G401.6 (cell line): ENCODE measurements at regions not wholly inside any gene's neighbourhood (a gene's known extent, or its start where the extent isn't known, plus 50 kb on each side); places are given as distances from the start of the nearest gene placed in this dataset.

Experiments used
- FAIRE-seq: peaks from 2 replicates; lab custom pipeline; 2012; peaks lifted over from hg19 to GRCh38; lab: Jason Lieb, UNC

- FAIRE-seq: no peak
These were observed 325.3 kb upstream of the EEF2KMT start for GRCh38 chr16:5422643-5423496.

DNA sequence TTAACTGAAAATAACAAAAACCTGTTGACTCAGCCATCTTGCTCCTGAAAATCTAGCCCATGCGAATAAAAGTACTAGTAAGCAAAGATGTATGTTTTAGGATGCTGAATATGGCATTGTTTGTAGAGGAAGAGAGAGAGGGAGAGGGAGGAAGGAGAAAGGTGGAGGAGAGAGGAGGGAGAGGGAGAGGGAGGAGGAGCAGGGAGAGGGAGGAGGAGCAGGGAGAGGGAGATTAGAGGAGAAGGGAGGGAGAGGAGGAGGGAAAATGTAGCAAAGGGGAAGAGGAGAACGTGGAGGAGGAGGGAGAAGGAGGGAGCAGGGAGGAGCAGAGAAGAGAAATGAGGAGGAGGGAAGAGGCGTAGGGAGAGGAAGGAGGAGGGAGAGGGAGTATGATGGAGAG, 324.5 kb upstream of the EEF2KMT start:
- FAIRE-seq: no peak

DNA sequence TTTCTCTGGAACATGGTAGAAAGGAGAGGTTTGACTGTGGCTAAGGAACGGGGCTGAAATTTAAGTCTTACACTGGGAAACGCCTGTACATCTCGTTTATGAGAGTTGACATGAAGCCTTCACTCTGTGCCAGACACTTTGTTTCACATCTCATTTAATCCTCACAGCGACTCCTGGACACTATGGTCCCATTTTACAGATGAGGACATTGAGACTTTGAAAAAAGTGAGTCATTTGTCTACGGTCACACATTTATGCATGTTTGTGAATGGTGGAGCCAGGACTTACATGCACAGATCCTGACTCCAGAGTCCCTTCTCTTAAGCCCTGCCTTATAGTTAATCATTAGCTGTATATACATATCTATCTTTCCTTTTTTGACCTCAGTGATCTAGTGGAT, 318.4 kb upstream of the EEF2KMT start:
- no peak for FAIRE-seq

DNA sequence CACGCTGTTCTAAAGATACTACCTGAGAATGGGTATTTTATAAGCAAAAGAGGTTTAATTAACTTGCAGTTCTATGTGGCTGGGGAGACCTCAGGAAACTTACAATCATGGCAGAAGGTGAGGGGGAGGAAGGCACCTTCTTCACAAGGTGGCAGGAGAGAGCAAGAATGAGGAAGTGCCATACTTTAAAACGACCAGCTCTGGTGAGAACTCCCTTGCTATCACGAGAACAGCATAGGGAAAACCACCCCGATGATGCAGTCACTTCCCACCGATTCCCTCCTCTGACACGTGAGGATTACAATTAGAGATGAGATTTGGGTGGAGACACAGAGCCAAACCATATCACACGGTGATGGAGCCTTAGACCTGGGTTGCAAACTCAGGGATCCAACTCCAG, 317.5 kb upstream of the EEF2KMT start:
- FAIRE-seq: no peak

DNA sequence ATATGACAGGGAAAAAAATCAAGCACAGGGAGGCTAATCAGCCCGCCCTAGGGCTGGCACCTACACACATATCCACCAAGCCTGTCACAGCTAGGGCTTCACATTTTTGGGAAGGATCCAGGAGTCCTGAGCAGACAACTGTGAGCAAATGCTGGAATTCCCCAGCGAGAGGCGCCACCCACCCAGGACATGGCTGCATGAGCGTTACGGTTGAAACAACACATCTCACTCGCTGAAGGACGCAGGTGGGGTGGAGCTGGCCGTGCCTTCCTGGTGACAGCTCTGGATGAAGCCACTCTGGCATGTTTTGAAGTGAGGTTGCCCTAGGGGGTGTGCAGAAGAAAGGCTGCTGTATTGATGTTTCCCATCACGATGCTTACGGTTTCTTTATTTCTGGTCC, 315.1 kb upstream of the EEF2KMT start:
- no peak for FAIRE-seq

DNA sequence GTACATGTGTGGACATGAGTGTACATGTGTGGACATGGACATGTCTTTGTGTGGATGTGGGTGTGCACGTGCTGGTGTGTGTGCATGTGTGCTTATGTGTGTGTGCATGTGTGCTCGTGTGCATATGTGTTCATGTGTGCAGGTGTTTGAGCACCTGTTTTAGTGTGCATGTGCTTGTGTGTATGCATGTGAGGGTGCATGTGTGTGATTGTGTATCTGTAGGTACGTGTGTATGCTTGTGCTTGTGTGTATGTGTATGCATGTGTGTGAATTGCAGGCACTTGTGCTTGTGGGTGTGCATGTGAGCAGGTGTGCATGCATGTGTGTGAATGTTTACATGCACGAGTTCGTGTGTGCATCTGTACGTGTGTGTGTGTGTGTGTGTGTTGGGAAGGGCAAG, 300.6 kb upstream of the EEF2KMT start:
- FAIRE-seq: no peak

- no peak for FAIRE-seq
These were observed 299.3 kb upstream of the EEF2KMT start for GRCh38 chr16:5396880-5397279.

GRCh38 chr16:5393070-5393469, 295.5 kb upstream of the EEF2KMT start:
- FAIRE-seq: no peak

GRCh38 chr16:5386989-5387388, 289.4 kb upstream of the EEF2KMT start:
- FAIRE-seq: no peak

DNA sequence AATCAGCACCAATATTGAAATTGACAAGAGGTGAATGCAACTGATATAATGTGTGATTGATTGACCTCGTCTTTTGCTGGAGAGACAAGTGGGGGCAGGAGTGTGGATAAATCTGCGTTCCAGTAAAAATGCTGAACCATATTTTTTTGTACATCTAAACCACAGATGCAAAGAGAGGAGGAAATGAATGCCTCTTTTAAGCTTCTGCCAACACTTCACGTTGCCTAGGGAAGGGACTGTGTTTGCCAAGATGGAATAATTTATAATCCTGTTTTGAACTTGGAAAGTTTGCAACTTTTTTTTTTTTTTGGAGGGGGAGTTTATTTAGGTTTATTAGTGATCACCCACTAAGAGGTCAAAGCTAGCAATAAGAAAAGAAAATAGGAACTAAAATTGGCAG, 288.2 kb upstream of the EEF2KMT start:
- no peak for FAIRE-seq

GRCh38 chr16:5385115-5385514, 287.5 kb upstream of the EEF2KMT start:
- FAIRE-seq: no peak

- no peak for FAIRE-seq
These were observed 286.1 kb upstream of the EEF2KMT start for GRCh38 chr16:5383737-5384136.

- FAIRE-seq: no peak
These were observed 284.9 kb upstream of the EEF2KMT start for GRCh38 chr16:5382484-5382883.

DNA sequence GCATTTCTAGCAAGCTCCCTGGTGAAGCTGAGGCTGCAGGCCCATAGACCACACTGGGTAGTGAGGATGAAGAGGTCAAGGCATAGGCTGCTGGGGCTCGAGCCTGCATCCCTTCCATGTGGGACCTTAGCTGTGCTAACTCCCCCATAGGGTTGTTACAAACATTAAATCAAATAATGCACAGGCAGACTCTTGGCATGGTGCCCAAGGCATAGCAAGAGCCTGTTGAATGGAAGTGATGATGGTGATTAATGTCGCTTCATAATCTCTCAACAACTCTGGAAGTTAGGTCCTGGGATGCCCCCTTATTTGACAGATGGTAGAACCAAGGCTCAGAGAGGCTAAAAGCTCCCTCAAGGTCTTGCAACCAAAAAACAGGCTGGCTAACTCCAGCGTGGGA, 283.9 kb upstream of the EEF2KMT start:
- no peak for FAIRE-seq

GRCh38 chr16:5379954-5380353, 282.4 kb upstream of the EEF2KMT start:
- no peak for FAIRE-seq

- FAIRE-seq: no peak
These were observed 280.9 kb upstream of the EEF2KMT start for GRCh38 chr16:5378531-5378930.

- FAIRE-seq: no peak
These were observed 279.8 kb upstream of the EEF2KMT start for GRCh38 chr16:5377280-5377898.

GRCh38 chr16:5374184-5374583, 276.6 kb upstream of the EEF2KMT start:
- no peak for FAIRE-seq

- no peak for FAIRE-seq
These were observed 270.4 kb upstream of the EEF2KMT start for GRCh38 chr16:5367951-5368350.

GRCh38 chr16:5366126-5366525, 268.5 kb upstream of the EEF2KMT start:
- no peak for FAIRE-seq

- FAIRE-seq: no peak
These were observed 266.6 kb upstream of the EEF2KMT start for GRCh38 chr16:5364186-5364585.

- no peak for FAIRE-seq
These were observed 263.7 kb upstream of the EEF2KMT start for GRCh38 chr16:5361322-5361721.

DNA sequence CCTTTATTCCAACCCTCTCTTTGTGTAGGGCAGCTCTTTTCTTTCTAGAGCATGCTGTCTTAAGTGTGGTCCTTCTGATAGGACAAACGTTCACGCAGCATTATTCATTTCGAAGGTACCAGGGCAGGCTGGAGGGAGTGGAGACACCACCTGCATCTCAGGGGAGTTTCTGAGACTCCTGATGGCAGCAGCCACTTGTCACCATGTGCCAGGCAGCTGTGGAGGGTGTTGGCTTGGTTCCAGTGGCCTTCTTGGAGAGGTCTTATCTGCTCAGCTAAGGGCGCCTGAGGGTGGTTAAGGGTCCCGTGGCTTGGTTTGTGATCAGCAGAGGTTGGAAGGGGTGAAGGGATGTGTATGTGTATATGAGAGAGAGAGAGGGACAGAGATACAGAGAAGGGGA, 257.1 kb upstream of the EEF2KMT start:
- no peak for FAIRE-seq
